HL-60 (cell line): ENCODE measurements at regions not wholly inside any gene's neighbourhood (a gene's known extent, or its start where the extent isn't known, plus 50 kb on each side); places are given as distances from the start of the nearest gene placed in this dataset.

ENCODE experiments used
- CTCF ChIP-seq: IDR thresholded peaks from one replicate; pipeline ENCODE4 v1.5.1; 2011; ENCODE audit warnings: low read length, control low read depth, inconsistent platforms; ENCODE audit not compliant: insufficient read depth
- POLR2AphosphoS5 ChIP-seq: IDR thresholded peaks from 2 replicates; pipeline ENCODE4 v1.6.1; 2012; ENCODE audit warnings: low read depth
- REST ChIP-seq: IDR thresholded peaks from 2 replicates; pipeline ENCODE4 v1.6.1; 2012; ENCODE audit warnings: low read depth; ENCODE audit not compliant: insufficient replicate concordance
- SPI1 ChIP-seq: IDR thresholded peaks from 2 replicates; pipeline ENCODE4 v1.6.1; 2012; ENCODE audit warnings: low read depth, mild to moderate bottlenecking, borderline replicate concordance

- no peak for TF ChIP-seq CTCF
- no peak for TF ChIP-seq POLR2AphosphoS5
- TF ChIP-seq SPI1, result no peak
- TF ChIP-seq REST, result no peak
These were observed 66.9 kb upstream of the TFEC start for GRCh38 chr7:116097365-116098009.
